Caco-2 (cell line): ENCODE measurements at regions not wholly inside any gene's neighbourhood (a gene's known extent, or its start where the extent isn't known, plus 50 kb on each side); places are given as distances from the start of the nearest gene placed in this dataset.

ENCODE experiments used
- BruUV-seq: library from RNA; stranded (reverse); fragments of 400-500 nt; replicated peaks from 2 replicates; lab custom pipeline; 2021; lab: Mats Ljungman, UMichigan
- CTCF ChIA-PET: fragments of 300-600 bp; sonication (Branson Sonifier 250); formaldehyde crosslinking; loops from one replicate; lab custom pipeline; 2022; ENCODE audit warnings: antibody characterized with exemption; lab: Charles Lee
- POLR2A ChIA-PET: fragments of 300-600 bp; sonication (Branson Sonifier 250); formaldehyde crosslinking; loops from one replicate; lab custom pipeline; 2022; ENCODE audit warnings: antibody characterized with exemption; lab: Charles Lee
- DNase-seq, 2 experiments: peaks; one replicate each; pipeline versions ENCODE4 v3.0.0 to v3.0.0-alpha.2; 2020 to 2022
- H3K27me3 ChIP-seq: replicated peaks from 2 replicates; pipeline ENCODE4 v1.6.0; 2011; ENCODE audit warnings: low read length; ENCODE audit not compliant: control insufficient read depth, insufficient read depth
- H3K36me3 ChIP-seq: 2 replicates; pipeline ENCODE4 v1.5.1; 2011; ENCODE audit warnings: low read length; ENCODE audit not compliant: control insufficient read depth, insufficient read depth
- H3K4me1 ChIP-seq: fragments of 250-450 bp; sonication (Bioruptor Pico); 2 replicates; pipeline ENCODE4 v1.5.1; 2020; ENCODE audit warnings: mild to moderate bottlenecking
- H3K4me3 ChIP-seq: 2 replicates; pipeline ENCODE4 v1.5.1; 2011; ENCODE audit warnings: low read depth, mild to moderate bottlenecking, control low read depth, low read length
- H3K9me3 ChIP-seq: fragments of 250-450 bp; sonication (Bioruptor Pico); 2 replicates; pipeline ENCODE4 v1.5.1; 2020; ENCODE audit warnings: mild to moderate bottlenecking, moderate library complexity
- H3K27ac Mint-ChIP-seq: one replicate; pipeline ENCODE4 v1.8.0; 2022; ENCODE audit warnings: mixed read lengths; ENCODE audit not compliant: unreplicated experiment
- H3K27me3 Mint-ChIP-seq: one replicate; pipeline ENCODE4 v1.8.0; 2022; ENCODE audit warnings: mixed read lengths; ENCODE audit not compliant: insufficient read depth, unreplicated experiment
- H3K36me3 Mint-ChIP-seq: one replicate; pipeline ENCODE4 v1.8.0; 2022; ENCODE audit warnings: mild to moderate bottlenecking, mixed read lengths; ENCODE audit not compliant: insufficient read depth, unreplicated experiment
- H3K4me1 Mint-ChIP-seq: one replicate; pipeline ENCODE4 v1.8.0; 2022; ENCODE audit warnings: low read depth, mixed read lengths; ENCODE audit not compliant: unreplicated experiment
- H3K4me3 Mint-ChIP-seq: one replicate; pipeline ENCODE4 v1.8.0; 2022; ENCODE audit warnings: mild to moderate bottlenecking, moderate library complexity, mixed read lengths; ENCODE audit not compliant: unreplicated experiment
- H3K9me3 Mint-ChIP-seq: one replicate; pipeline ENCODE4 v1.8.0; 2022; ENCODE audit warnings: mixed read lengths; ENCODE audit not compliant: unreplicated experiment
- intact Hi-C: fragments of 100-400 bp; cut with micrococcal nuclease; formaldehyde crosslinking; loops from one replicate; pipeline ENCODE4 v1.10.0; 2022; ENCODE audit not compliant: unreplicated experiment
- TF ChIP-seq, protein P1 (sequence below), 2 experiments: fragments of 200-600 bp in 1 of 2; IDR thresholded peaks; 1 replicate in 1 of 2; 2 replicates in 1 of 2; pipeline versions ENCODE4 v1.5.1 to v1.8.0; 2011 to 2022; ENCODE audit warnings: antibody characterized with exemption in 1 of 2, control low read depth in 1 of 2, inconsistent platforms in 1 of 2, low read depth in 1 of 2, low read length in 1 of 2, mild to moderate bottlenecking in 1 of 2, moderate library complexity in 1 of 2; ENCODE audit not compliant: insufficient read depth in 1 of 2, severe bottlenecking in 1 of 2, unreplicated experiment in 1 of 2

DNA sequence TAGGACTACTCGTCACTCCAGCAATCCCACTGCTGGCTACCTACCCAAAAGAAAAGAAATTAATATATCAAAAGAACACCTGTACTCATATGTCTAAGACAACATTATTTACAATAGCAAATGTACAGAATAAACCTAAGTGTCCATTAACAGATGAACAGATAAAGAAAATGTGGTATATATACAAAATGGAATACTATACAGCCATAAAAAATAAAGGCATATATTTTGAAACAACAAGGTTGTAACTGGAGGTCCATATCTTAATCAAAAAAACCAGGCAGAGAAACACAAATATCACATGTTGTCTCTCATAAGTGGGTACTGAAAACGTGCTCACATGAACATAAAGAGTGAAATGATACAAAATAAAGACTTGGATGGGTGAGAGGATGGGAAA lies 1073.3 kb upstream of the PHF14 start:
- no peaks in the 10 kb centered on the region for H3K36me3 Mint-ChIP-seq
- intact Hi-C loops, result no loop called here
- no peaks in the 10 kb centered on the region for H3K27me3 ChIP-seq
- no peaks in the 10 kb centered on the region for H3K4me1 Mint-ChIP-seq
- no peaks in the 10 kb centered on the region for H3K27me3 Mint-ChIP-seq
- no peaks in the 10 kb centered on the region for H3K4me1 ChIP-seq
- TF ChIP-seq, protein P1, sequence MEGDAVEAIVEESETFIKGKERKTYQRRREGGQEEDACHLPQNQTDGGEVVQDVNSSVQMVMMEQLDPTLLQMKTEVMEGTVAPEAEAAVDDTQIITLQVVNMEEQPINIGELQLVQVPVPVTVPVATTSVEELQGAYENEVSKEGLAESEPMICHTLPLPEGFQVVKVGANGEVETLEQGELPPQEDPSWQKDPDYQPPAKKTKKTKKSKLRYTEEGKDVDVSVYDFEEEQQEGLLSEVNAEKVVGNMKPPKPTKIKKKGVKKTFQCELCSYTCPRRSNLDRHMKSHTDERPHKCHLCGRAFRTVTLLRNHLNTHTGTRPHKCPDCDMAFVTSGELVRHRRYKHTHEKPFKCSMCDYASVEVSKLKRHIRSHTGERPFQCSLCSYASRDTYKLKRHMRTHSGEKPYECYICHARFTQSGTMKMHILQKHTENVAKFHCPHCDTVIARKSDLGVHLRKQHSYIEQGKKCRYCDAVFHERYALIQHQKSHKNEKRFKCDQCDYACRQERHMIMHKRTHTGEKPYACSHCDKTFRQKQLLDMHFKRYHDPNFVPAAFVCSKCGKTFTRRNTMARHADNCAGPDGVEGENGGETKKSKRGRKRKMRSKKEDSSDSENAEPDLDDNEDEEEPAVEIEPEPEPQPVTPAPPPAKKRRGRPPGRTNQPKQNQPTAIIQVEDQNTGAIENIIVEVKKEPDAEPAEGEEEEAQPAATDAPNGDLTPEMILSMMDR (IDR thresholded peaks at IDR 0.05; ENCODE audit: insufficient read depth in 1 of 2, low read depth in 1 of 2, low read length in 1 of 2, severe bottlenecking in 1 of 2, unreplicated experiment in 1 of 2), result no peak
- DNase-seq, result no peak
- BruUV-seq, result no TSS peak
- peaks cover 21% of the 10 kb centered on the region for H3K9me3 Mint-ChIP-seq
- ChIA-PET CTCF (no interaction called here), POLR2A (no interaction called here)
- H3K4me3 ChIP-seq, result no peak overlapping the region
- H3K4me3 Mint-ChIP-seq, result no peak overlapping the region
- H3K9me3 ChIP-seq, result no peaks in the 10 kb centered on the region; the same call in 1 of the 2 replicates
- H3K36me3 ChIP-seq, result no peaks in the 10 kb centered on the region
- no peak overlapping the region for H3K27ac Mint-ChIP-seq

DNA sequence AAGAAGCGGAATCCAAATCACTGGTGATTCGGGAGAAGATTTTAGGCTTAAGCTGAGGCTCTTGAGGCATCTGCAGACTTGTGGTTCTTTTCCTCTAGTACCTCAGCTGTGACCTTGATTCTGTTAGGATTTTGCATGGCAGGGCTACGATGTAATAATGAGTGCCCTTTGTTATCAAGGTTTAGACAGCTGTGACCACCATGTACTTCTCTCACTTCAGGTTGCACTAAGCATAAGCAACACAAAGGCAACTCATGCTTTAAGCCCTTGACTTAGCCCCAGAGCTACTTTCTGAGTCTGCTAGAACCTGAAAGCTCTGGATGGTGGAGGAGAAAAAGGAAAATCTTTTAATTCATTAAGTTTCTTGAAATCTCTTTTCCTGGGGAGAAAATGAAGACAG lies 1052.3 kb upstream of the PHF14 start:
- ChIA-PET CTCF (no interaction called here), POLR2A (no interaction called here)
- Histone ChIP-seq H3K9me3 (no peaks in the 10 kb centered on the region), H3K27me3 (no peaks in the 10 kb centered on the region), H3K36me3 (no peaks in the 10 kb centered on the region), H3K4me1 (no peaks in the 10 kb centered on the region), H3K4me3 (no peak overlapping the region)
- Mint-ChIP-seq H3K27me3 (no peaks in the 10 kb centered on the region), H3K36me3 (no peaks in the 10 kb centered on the region), H3K4me1 (no peaks in the 10 kb centered on the region), H3K9me3 (no peaks in the 10 kb centered on the region), H3K4me3 (no peak overlapping the region), H3K27ac (no peak overlapping the region)
- no peak for DNase-seq
- BruUV-seq, result no TSS peak
- intact Hi-C loops, result no loop called here
- TF ChIP-seq, protein P1 (IDR thresholded peaks at IDR 0.05; ENCODE audit: insufficient read depth in 1 of 2, low read depth in 1 of 2, low read length in 1 of 2, severe bottlenecking in 1 of 2, unreplicated experiment in 1 of 2), result no peak

DNA sequence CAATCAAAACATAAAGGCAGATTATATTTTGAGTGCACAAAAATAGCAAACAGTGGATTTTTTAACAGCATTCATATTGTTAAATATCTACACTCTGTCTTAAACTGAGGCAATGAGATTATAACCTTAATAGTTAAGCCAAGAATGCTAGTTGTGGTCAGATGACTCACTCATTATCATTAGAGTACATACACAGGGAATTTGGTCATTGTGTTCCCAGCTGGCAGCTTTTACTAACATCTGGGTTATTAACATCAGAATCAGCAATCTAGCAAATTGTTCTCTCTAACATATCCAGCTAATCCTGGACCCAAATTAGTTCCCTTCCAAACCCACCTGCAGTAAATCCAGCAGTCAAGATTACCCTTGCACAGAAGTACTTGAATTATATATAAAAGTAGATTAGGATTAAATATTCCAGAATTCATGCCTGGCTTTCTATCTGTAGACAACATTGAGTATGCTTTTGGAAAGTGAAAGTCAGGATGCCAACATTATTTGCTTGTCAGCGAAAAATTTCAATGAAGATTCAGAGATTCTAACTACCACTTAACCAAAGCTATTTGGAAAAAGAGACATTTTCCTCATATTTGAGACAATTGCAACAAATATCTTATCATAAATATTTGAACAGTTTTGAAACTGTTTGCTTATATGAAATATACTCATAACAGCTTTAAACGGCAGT lies 1035.6 kb upstream of the PHF14 start:
- H3K9me3 Mint-ChIP-seq, result no peaks in the 10 kb centered on the region
- ChIA-PET POLR2A (no interaction called here), CTCF (no interaction called here)
- H3K4me1 Mint-ChIP-seq, result no peaks in the 10 kb centered on the region
- BruUV-seq, result no TSS peak
- Histone ChIP-seq H3K36me3 (no peaks in the 10 kb centered on the region), H3K4me1 (no peaks in the 10 kb centered on the region), H3K4me3 (no peak overlapping the region), H3K27me3 (no peaks in the 10 kb centered on the region), H3K9me3 (no peaks in the 10 kb centered on the region)
- DNase-seq, result no peak
- no peak overlapping the region for H3K27ac Mint-ChIP-seq
- H3K4me3 Mint-ChIP-seq, result no peak overlapping the region
- H3K36me3 Mint-ChIP-seq, result no peaks in the 10 kb centered on the region
- TF ChIP-seq, protein P1 (IDR thresholded peaks at IDR 0.05; ENCODE audit: insufficient read depth in 1 of 2, low read depth in 1 of 2, low read length in 1 of 2, severe bottlenecking in 1 of 2, unreplicated experiment in 1 of 2), result no peak
- intact Hi-C loops, result no loop called here
- no peaks in the 10 kb centered on the region for H3K27me3 Mint-ChIP-seq
